ENCODE measurements at regions not wholly inside any gene's neighbourhood (a gene's known extent, or its start where the extent isn't known, plus 50 kb on each side); places are given as distances from the start of the nearest gene placed in this dataset.

GRCh38 chr16:17598968-17599367, 128.2 kb upstream of the XYLT1 start:
- DNase-seq (ENCODE audit: low read depth, low spot score): no peak

GRCh38 chr16:17591655-17592405, 121.1 kb upstream of the XYLT1 start:
- no peak for DNase-seq (ENCODE audit: low read depth, low spot score)

- no peak for DNase-seq (ENCODE audit: low read depth, low spot score)
Measured at GRCh38 chr16:17590711-17591654, 120.2 kb upstream of the XYLT1 start.

- no peak for DNase-seq (ENCODE audit: low read depth, low spot score)
Measured at GRCh38 chr16:17589898-17590297, 119.1 kb upstream of the XYLT1 start.

GRCh38 chr16:17585449-17586074, 114.8 kb upstream of the XYLT1 start:
- no peak for DNase-seq (ENCODE audit: low read depth, low spot score)

- DNase-seq (ENCODE audit: low read depth, low spot score): peak; percentile 32
Measured at GRCh38 chr16:17578981-17579874, 108.5 kb upstream of the XYLT1 start.

- DNase-seq (ENCODE audit: low read depth, low spot score): no peak
Measured at GRCh38 chr16:17574256-17574655, 103.5 kb upstream of the XYLT1 start.

- DNase-seq (ENCODE audit: low read depth, low spot score): no peak
Measured at GRCh38 chr16:17572145-17572544, 101.4 kb upstream of the XYLT1 start.

- DNase-seq (ENCODE audit: low read depth, low spot score): no peak
Measured at GRCh38 chr16:17571499-17572093, 100.8 kb upstream of the XYLT1 start.

GRCh38 chr16:17568239-17568638, 97.5 kb upstream of the XYLT1 start:
- no peak for DNase-seq (ENCODE audit: low read depth, low spot score)

- no peak for DNase-seq (ENCODE audit: low read depth, low spot score)
Measured at GRCh38 chr16:17567455-17567854, 96.7 kb upstream of the XYLT1 start.

GRCh38 chr16:17566656-17567450, 96.1 kb upstream of the XYLT1 start:
- no peak for DNase-seq (ENCODE audit: low read depth, low spot score)

- no peak for DNase-seq (ENCODE audit: low read depth, low spot score)
Measured at GRCh38 chr16:17566075-17566474, 95.3 kb upstream of the XYLT1 start.

- DNase-seq (ENCODE audit: low read depth, low spot score): no peak
Measured at GRCh38 chr16:17565605-17566004, 94.8 kb upstream of the XYLT1 start.

- DNase-seq (ENCODE audit: low read depth, low spot score): no peak
Measured at GRCh38 chr16:17564856-17565255, 94.1 kb upstream of the XYLT1 start.

GRCh38 chr16:17563323-17564091, 92.7 kb upstream of the XYLT1 start:
- DNase-seq (ENCODE audit: low read depth, low spot score): no peak

- DNase-seq (ENCODE audit: low read depth, low spot score): no peak
Measured at GRCh38 chr16:17561056-17561455, 90.3 kb upstream of the XYLT1 start.

- no peak for DNase-seq (ENCODE audit: low read depth, low spot score)
Measured at GRCh38 chr16:17560548-17560947, 89.8 kb upstream of the XYLT1 start.

- DNase-seq (ENCODE audit: low read depth, low spot score): no peak
Measured at GRCh38 chr16:17559394-17559793, 88.6 kb upstream of the XYLT1 start.
